Testis (tissue), 2 donors: ENCODE measurements at regions not wholly inside any gene's neighbourhood (a gene's known extent, or its start where the extent isn't known, plus 50 kb on each side); places are given as distances from the start of the nearest gene placed in this dataset.

Source experiments
- POLR2A ChIP-seq: fragments of 450-650 bp; IDR thresholded peaks from one replicate; pipeline ENCODE4 v1.6.1; 2017; ENCODE audit warnings: antibody characterized with exemption, mild to moderate bottlenecking, moderate library complexity
- TF ChIP-seq, protein P1 (sequence below), 3 experiments: fragments of 450-650 bp in 2 of 3; fragments of 200-600 bp in 1 of 3; sonication (generic) in 1 of 3; IDR thresholded peaks; one replicate each; pipeline ENCODE4 v1.5.1; 2016 to 2019; ENCODE audit warnings: antibody characterized with exemption in 3 of 3, mild to moderate bottlenecking in 2 of 3, moderate library complexity in 1 of 3

DNA sequence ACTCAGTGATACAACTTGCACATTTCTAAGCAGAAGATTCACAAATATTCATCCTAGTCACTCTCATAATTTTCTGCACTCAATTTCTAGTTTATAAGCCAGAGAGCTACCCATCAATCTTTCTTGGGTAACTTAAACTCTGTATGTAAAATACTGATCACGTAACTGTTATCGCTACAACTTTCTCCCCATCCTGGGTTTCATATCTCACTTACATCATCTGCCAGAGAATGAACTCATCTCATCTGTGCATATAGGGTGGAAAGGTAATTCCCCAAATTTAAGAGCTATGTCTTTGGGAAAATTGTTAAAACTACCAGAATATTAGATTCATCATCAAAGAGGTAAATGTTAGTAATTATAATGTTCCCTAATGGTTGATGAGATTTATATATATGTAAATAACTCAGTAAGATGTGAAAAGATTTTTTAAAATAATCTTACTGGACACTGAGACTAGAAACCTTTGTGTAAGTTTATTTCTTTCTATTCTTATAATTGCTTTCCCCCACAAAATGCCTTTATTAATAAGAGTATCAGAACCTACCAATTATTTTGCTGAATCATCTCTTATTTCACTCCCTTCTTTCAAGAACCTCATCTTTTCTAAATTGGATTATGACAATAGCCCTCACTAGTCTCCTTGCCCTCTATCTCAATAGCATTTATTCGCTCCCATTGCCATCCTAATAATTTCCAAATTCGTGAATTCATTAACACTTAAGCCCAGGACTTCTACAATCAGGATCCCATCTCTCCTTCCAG is 729.0 kb downstream of the EPHA4 start:
- no peak for TF ChIP-seq POLR2A
- TF ChIP-seq, protein P1, sequence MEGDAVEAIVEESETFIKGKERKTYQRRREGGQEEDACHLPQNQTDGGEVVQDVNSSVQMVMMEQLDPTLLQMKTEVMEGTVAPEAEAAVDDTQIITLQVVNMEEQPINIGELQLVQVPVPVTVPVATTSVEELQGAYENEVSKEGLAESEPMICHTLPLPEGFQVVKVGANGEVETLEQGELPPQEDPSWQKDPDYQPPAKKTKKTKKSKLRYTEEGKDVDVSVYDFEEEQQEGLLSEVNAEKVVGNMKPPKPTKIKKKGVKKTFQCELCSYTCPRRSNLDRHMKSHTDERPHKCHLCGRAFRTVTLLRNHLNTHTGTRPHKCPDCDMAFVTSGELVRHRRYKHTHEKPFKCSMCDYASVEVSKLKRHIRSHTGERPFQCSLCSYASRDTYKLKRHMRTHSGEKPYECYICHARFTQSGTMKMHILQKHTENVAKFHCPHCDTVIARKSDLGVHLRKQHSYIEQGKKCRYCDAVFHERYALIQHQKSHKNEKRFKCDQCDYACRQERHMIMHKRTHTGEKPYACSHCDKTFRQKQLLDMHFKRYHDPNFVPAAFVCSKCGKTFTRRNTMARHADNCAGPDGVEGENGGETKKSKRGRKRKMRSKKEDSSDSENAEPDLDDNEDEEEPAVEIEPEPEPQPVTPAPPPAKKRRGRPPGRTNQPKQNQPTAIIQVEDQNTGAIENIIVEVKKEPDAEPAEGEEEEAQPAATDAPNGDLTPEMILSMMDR (IDR thresholded peaks at IDR 0.05): no peak
